DMS79 (cell line): ENCODE measurements at regions not wholly inside any gene's neighbourhood (a gene's known extent, or its start where the extent isn't known, plus 50 kb on each side); places are given as distances from the start of the nearest gene placed in this dataset.
"Not testable (repeated sequence)": the region's sequence is repeated elsewhere in the genome, so short reads cannot be mapped to it uniquely, and the experiment has no call there.

Source experiments
- DNase-seq: peaks from one replicate; lab custom pipeline; 2025; lab: John Stamatoyannopoulos, UW

- no peak for DNase-seq
Measured at GRCh38 chr15:92825985-92826384, 74.1 kb upstream of the CHD2 start.

DNA sequence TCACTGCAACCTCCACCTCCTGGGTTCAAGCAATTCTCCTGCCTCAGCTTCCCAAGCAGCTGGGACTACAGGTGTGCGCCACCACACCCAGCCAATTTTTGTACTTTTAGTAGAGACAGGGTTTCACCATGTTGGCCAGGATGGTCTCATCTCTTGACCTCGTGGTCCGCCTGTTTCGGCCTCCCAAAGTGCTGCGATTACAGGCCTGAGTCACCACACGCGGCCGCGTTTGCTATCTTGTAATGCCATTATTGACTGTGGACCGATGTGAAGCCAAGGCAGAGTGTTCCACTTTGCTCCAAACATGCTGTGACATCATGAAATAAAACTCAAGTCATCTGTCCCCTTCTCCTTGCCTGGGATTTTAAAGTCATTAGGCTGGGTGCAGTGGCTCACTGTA lies 72.1 kb upstream of the CHD2 start:
- not testable (repeated sequence) for DNase-seq

DNA sequence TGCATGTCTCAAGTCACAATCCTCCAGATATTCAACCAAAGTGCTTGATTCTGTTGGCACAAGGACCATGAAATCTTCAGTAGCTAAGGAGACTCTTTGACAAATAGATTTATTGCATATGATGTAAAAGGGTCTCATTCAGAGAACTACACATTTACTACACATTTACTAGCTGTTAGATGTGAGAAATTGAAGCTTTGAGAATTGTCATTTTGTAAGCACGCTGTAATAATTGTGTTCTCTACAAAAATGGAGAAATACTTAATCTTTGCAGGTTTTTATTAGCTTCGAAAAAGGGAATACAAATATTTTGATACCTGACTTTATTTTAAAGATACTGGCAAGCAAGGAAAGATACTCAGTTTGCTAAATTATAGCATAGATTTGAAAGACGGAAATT lies 70.2 kb upstream of the CHD2 start:
- DNase-seq: no peak

DNA sequence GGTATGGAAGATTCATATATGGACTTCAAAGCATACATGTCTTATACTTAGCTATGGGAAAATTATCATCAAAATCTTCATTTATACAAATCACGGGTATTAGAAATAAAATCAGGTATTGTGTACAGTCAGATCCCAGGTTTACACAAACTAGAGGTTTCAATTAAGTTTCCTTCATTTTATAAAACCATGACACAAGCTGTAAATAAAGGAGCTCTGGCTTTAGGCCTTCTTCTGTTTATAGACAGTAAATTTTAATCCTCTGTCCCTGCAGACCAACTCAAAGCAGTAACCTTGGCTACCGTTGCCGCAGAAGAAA lies 68.8 kb upstream of the CHD2 start:
- no peak for DNase-seq

- peak; percentile 79 for DNase-seq
Measured at GRCh38 chr15:92831655-92832328, 68.3 kb upstream of the CHD2 start.

- DNase-seq: no peak
Measured at GRCh38 chr15:92833106-92833433, 67.1 kb upstream of the CHD2 start.

- no peak for DNase-seq
Measured at GRCh38 chr15:92833493-92834271, 66.4 kb upstream of the CHD2 start.

- DNase-seq: peak; percentile 8
Measured at GRCh38 chr15:92839696-92840095, 60.4 kb upstream of the CHD2 start.

GRCh38 chr15:92840149-92840548 lies 60.0 kb upstream of the CHD2 start:
- DNase-seq: no peak

GRCh38 chr15:92843326-92843725 lies 56.8 kb upstream of the CHD2 start:
- no peak for DNase-seq

GRCh38 chr15:92843814-92844213 lies 56.3 kb upstream of the CHD2 start:
- no peak for DNase-seq

- no peak for DNase-seq
Measured at GRCh38 chr15:92845126-92845508, 55.0 kb upstream of the CHD2 start.

DNA sequence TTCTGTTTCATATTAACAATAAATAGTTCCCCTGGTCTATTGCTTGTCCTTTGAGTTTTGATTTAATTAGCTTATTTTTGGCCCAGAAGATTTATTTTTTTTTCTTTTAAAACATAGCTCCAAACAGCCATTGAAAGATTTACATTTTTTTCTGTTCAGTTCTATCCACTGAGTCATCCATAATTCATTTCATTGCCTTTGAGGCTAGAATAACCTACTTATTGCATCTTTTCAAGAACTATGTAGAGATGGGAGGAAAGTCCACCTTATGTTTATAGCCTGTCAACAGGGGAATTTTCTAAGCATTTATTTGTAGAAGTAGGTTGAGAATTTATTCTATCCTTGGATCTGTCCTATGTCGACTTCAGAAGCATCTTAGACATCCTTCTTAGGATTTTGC lies 53.4 kb upstream of the CHD2 start:
- DNase-seq: no peak

DNA sequence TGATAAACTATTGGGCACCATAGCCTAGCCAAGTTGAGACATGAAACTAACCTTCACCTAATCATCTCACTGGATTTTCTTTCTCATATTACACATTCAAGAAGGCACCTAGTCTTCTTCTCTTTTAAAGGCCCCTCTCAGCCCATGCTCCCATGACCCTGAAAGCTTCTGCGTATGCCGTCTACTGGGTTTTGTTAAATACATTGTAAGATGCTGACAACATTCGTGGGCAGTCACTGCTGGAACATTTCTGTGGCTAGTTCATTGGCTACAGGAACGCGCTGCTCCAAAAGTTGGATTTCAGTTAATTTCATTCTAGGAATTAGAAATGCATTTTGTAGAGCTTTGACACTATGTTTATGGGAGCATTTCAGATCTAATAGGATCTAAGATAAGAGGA lies 52.3 kb upstream of the CHD2 start:
- no peak for DNase-seq

GRCh38 chr15:92848464-92848851 lies 51.7 kb upstream of the CHD2 start:
- no peak for DNase-seq

DNA sequence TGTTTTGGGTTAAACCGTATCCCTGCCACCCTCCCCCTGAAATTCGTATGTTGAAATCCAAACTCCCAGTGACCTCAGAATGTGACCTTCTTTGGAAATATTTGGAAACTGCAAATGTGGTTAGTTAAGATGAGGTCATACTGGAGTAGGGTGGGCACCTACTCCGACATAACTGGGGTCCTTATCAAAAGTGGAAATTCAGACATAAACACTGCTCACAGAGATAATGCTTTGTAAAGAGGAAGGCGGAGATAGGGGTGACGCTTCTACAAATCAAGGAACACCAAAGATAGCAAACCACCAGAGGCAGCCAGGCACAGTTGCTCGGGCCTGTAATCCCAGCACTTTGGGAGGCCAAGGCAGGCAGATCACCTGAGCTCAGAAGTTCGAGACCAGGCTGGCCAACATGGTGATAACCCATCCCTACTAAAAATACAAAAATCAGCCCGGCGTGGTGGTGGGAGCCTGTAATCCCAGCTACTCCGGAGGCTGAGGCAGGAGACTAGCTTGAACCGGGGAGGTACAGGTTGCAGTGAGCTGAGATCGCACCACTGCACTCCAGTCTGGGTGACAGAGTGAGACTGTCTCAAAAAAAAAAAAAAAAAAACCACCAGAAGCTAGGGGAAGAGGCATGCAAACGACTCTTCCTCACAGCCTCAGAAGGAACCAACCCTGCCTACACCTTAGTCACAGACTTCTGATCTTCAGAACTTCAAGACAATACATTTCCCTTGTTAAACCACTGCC lies 51.1 kb upstream of the CHD2 start:
- no peak for DNase-seq

GRCh38 chr15:92850218-92850617 lies 49.9 kb upstream of the CHD2 start:
- DNase-seq: not testable (repeated sequence)
